ENCODE measurements at regions not wholly inside any gene's neighbourhood (a gene's known extent, or its start where the extent isn't known, plus 50 kb on each side); places are given as distances from the start of the nearest gene placed in this dataset.

- H3K27ac ChIP-seq, result no peak overlapping the region
- no peak for TF ChIP-seq CTCF (IDR thresholded peaks at IDR 0.05)
Measured at GRCh38 chr21:27047283-27047657, 80.4 kb upstream of the ADAMTS5 start.

GRCh38 chr21:27045281-27045985 is 78.5 kb upstream of the ADAMTS5 start:
- no peak for DNase-seq (ENCODE audit: low spot score)
- TF ChIP-seq CTCF (IDR thresholded peaks at IDR 0.05), result no peak
- Histone ChIP-seq H3K27ac (no peak overlapping the region), H3K4me3 (no peak overlapping the region)

More at GRCh38 chr21:27047283-27047657, 80.4 kb upstream of the ADAMTS5 start:
- H3K4me3 ChIP-seq, result no peak overlapping the region
- DNase-seq (ENCODE audit: low spot score), result no peak

GRCh38 chr21:27043377-27043776 is 76.5 kb upstream of the ADAMTS5 start:
- TF ChIP-seq CTCF (IDR thresholded peaks at IDR 0.05), result no peak
- no peak overlapping the region for H3K4me3 ChIP-seq
- no peak overlapping the region for H3K27ac ChIP-seq
- DNase-seq (ENCODE audit: low spot score), result no peak

GRCh38 chr21:27040738-27041469 is 74.0 kb upstream of the ADAMTS5 start:
- no peak for TF ChIP-seq CTCF (IDR thresholded peaks at IDR 0.05)
- no peak overlapping the region for H3K27ac ChIP-seq
- DNase-seq (ENCODE audit: low spot score), result no peak
- no peak overlapping the region for H3K4me3 ChIP-seq

- Histone ChIP-seq H3K27ac (no peak overlapping the region), H3K4me3 (no peak overlapping the region)
- no peak for DNase-seq (ENCODE audit: low spot score)
Measured at GRCh38 chr21:27036736-27037301, 69.9 kb upstream of the ADAMTS5 start.

GRCh38 chr21:27035791-27036190 is 68.9 kb upstream of the ADAMTS5 start:
- DNase-seq (ENCODE audit: low spot score), result no peak
- H3K4me3 ChIP-seq, result no peak overlapping the region
- no peak for TF ChIP-seq CTCF (IDR thresholded peaks at IDR 0.05)
- H3K27ac ChIP-seq, result no peak overlapping the region

More at GRCh38 chr21:27036736-27037301, 69.9 kb upstream of the ADAMTS5 start:
- no peak for TF ChIP-seq CTCF (IDR thresholded peaks at IDR 0.05)

All from coronary artery (tissue), 2 donors.